Fibroblast of lung (primary cell): ENCODE measurements at regions not wholly inside any gene's neighbourhood (a gene's known extent, or its start where the extent isn't known, plus 50 kb on each side); places are given as distances from the start of the nearest gene placed in this dataset.

ENCODE experiments used
- DNase-seq, 2 donors: peaks; one replicate each; pipeline versions ENCODE4 v3.0.0 to v3.0.0-alpha.2; 2010; ENCODE audit warnings: low read depth in 2 of 2
- H2AFZ ChIP-seq: 2 replicates; pipeline ENCODE4 v1.5.1; 2012; ENCODE audit warnings: low read length, control low read depth, inconsistent platforms
- H3K27ac ChIP-seq: 2 replicates; pipeline ENCODE4 v1.5.1; 2011; ENCODE audit warnings: low read length, control low read depth; ENCODE audit not compliant: insufficient read depth
- H3K27me3 ChIP-seq: 2 replicates; pipeline ENCODE4 v1.5.1; 2011; ENCODE audit warnings: mild to moderate bottlenecking, low read length; ENCODE audit not compliant: control insufficient read depth, insufficient read depth
- H3K36me3 ChIP-seq: 2 replicates; pipeline ENCODE4 v1.5.1; 2011; ENCODE audit warnings: low read length; ENCODE audit not compliant: control insufficient read depth, insufficient read depth
- H3K4me1 ChIP-seq: 2 replicates; pipeline ENCODE4 v1.5.1; 2011; ENCODE audit warnings: low read length; ENCODE audit not compliant: control insufficient read depth, insufficient read depth; ENCODE audit errors: extremely low read depth
- H3K4me2 ChIP-seq: 2 replicates; pipeline ENCODE4 v1.5.1; 2011; ENCODE audit warnings: low read length, control low read depth; ENCODE audit not compliant: insufficient read depth; ENCODE audit errors: extremely low read depth
- H3K4me3 ChIP-seq, 4 experiments: fragments of 200-600 bp in 1 of 4; sonication (generic) in 1 of 4; replicated peaks in 1 of 4; 2 replicates each; pipeline ENCODE4 v1.5.1; 2011 to 2016; ENCODE audit warnings: low read length in 4 of 4, low read depth in 3 of 4, mild to moderate bottlenecking in 3 of 4, control low read depth in 2 of 4, inconsistent platforms in 1 of 4, mixed read lengths in 1 of 4; ENCODE audit not compliant: insufficient read depth in 1 of 4; ENCODE audit errors: control extremely low read depth in 1 of 4
- H3K79me2 ChIP-seq: 2 replicates; pipeline ENCODE4 v1.5.1; 2012; ENCODE audit warnings: mild to moderate bottlenecking, low read length, inconsistent platforms; ENCODE audit not compliant: control insufficient read depth, insufficient read depth
- H3K9ac ChIP-seq: 2 replicates; pipeline ENCODE4 v1.5.1; 2011; ENCODE audit warnings: mild to moderate bottlenecking, low read length, control low read depth; ENCODE audit not compliant: insufficient read depth
- H3K9me3 ChIP-seq: 2 replicates; pipeline ENCODE4 v1.5.1; 2012; ENCODE audit warnings: low read depth, low read length; ENCODE audit not compliant: control insufficient read depth, insufficient read depth
- H4K20me1 ChIP-seq: 2 replicates; pipeline ENCODE4 v1.5.1; 2011; ENCODE audit warnings: low read length; ENCODE audit not compliant: control insufficient read depth, insufficient read depth; ENCODE audit errors: extremely low read depth
- EZH2 ChIP-seq: IDR thresholded peaks from 2 replicates; pipeline ENCODE4 v1.5.1; 2012; ENCODE audit warnings: low read length, control low read depth, mild to moderate bottlenecking; ENCODE audit errors: missing control alignments
- TF ChIP-seq, protein P1 (sequence below), 2 donors: IDR thresholded peaks in 1 of 2; conservative IDR thresholded peaks in 1 of 2; 1 replicate in 1 of 2; 2 replicates in 1 of 2; pipeline ENCODE4 v1.5.1; 2011 to 2012; ENCODE audit warnings: low read length in 2 of 2, control low read depth in 1 of 2, inconsistent platforms in 1 of 2, low read depth in 1 of 2, mild to moderate bottlenecking in 1 of 2

DNA sequence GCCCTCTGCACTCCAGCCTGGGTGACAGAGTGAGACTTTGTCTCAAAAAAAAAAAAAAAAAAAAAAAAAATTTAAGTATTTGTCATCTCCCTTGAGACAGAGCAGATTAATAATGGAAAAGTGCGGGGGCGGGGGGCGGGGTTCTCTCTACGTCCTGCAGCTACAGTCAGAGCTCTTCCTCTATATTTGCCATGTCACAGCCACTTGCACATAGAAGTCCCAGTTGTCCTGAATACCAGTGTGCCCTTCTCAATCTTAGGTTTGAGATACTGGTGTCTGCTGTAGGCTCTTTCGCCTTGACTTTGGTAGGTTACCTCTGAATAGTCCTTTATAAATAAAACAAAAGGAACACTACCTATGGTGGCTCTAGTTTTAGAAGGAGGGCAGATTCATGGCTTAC lies 237.8 kb upstream of the PGRMC2 start:
- Histone ChIP-seq H2AFZ (no peak overlapping the region), H3K36me3 (no peaks in the 10 kb centered on the region), H4K20me1 (no peaks in the 10 kb centered on the region), H3K4me1 (peaks cover 33% of the 10 kb centered on the region), H3K4me3 (no peak overlapping the region), H3K27ac (peak overlapping the region; percentile 58), H3K9me3 (no peaks in the 10 kb centered on the region), H3K9ac (no peak overlapping the region), H3K79me2 (no peaks in the 10 kb centered on the region), H3K27me3 (no peaks in the 10 kb centered on the region), H3K4me2 (no peak overlapping the region)
- TF ChIP-seq, protein P1, sequence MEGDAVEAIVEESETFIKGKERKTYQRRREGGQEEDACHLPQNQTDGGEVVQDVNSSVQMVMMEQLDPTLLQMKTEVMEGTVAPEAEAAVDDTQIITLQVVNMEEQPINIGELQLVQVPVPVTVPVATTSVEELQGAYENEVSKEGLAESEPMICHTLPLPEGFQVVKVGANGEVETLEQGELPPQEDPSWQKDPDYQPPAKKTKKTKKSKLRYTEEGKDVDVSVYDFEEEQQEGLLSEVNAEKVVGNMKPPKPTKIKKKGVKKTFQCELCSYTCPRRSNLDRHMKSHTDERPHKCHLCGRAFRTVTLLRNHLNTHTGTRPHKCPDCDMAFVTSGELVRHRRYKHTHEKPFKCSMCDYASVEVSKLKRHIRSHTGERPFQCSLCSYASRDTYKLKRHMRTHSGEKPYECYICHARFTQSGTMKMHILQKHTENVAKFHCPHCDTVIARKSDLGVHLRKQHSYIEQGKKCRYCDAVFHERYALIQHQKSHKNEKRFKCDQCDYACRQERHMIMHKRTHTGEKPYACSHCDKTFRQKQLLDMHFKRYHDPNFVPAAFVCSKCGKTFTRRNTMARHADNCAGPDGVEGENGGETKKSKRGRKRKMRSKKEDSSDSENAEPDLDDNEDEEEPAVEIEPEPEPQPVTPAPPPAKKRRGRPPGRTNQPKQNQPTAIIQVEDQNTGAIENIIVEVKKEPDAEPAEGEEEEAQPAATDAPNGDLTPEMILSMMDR (conservative IDR thresholded peaks at IDR 0.05 in 1 of 2, IDR thresholded peaks at IDR 0.05 in 1 of 2; ENCODE audit: low read depth in 1 of 2, low read length in 2 of 2) = no peak
- no peak for TF ChIP-seq EZH2
- DNase-seq = peak in 1 of 2 donors; percentile 78

DNA sequence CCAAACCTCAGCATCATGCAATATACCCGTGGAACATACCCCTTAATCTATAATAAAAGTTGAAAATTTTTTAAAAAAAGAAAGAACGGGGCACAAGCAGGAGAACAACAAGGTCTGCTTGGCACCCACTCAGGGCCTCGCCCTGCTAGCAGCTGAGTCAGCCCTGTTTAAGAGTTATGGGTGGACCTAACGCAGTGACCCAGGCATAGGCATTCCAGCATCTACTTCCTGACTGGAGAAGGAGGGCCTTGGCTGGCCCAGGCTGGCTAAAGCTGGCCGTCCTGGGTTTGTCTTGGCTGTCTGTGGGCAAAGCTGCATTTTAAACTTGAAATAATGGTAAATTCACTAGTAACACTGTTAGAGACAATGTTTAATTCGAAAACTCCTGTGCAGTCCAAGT lies 236.7 kb upstream of the PGRMC2 start:
- H3K4me2 ChIP-seq = no peak overlapping the region
- TF ChIP-seq EZH2 = no peak
- TF ChIP-seq, protein P1 (conservative IDR thresholded peaks at IDR 0.05 in 1 of 2, IDR thresholded peaks at IDR 0.05 in 1 of 2; ENCODE audit: low read depth in 1 of 2, low read length in 2 of 2) = no peak
- H3K9me3 ChIP-seq = no peaks in the 10 kb centered on the region
- H3K9ac ChIP-seq = no peak overlapping the region
- H3K27ac ChIP-seq = peak overlapping the region; percentile 65
- no peaks in the 10 kb centered on the region for H3K27me3 ChIP-seq
- H3K4me1 ChIP-seq = peaks cover 35% of the 10 kb centered on the region
- no peak overlapping the region for H2AFZ ChIP-seq
- H4K20me1 ChIP-seq = no peaks in the 10 kb centered on the region
- peak; percentile 89 to 96 for DNase-seq
- no peak overlapping the region for H3K4me3 ChIP-seq
- H3K36me3 ChIP-seq = no peaks in the 10 kb centered on the region
- no peaks in the 10 kb centered on the region for H3K79me2 ChIP-seq

- Histone ChIP-seq H3K27me3 (no peaks in the 10 kb centered on the region), H3K4me2 (no peak overlapping the region), H3K79me2 (no peaks in the 10 kb centered on the region), H3K9me3 (no peaks in the 10 kb centered on the region), H4K20me1 (no peaks in the 10 kb centered on the region), H3K27ac (no peak overlapping the region), H2AFZ (no peak overlapping the region), H3K9ac (no peak overlapping the region), H3K36me3 (no peaks in the 10 kb centered on the region), H3K4me1 (peaks cover 39% of the 10 kb centered on the region), H3K4me3 (no peak overlapping the region)
- TF ChIP-seq, protein P1 (conservative IDR thresholded peaks at IDR 0.05 in 1 of 2, IDR thresholded peaks at IDR 0.05 in 1 of 2; ENCODE audit: low read depth in 1 of 2, low read length in 2 of 2) = no peak
- no peak for TF ChIP-seq EZH2
- peak; percentile 41 to 85 for DNase-seq
Measured at GRCh38 chr4:128521648-128522111, 234.1 kb upstream of the PGRMC2 start.
